B cell (primary cell): ENCODE measurements at regions not wholly inside any gene's neighbourhood (a gene's known extent, or its start where the extent isn't known, plus 50 kb on each side); places are given as distances from the start of the nearest gene placed in this dataset.

Source experiments
- EZH2 ChIP-seq: IDR thresholded peaks from 2 replicates; pipeline ENCODE4 v1.6.1; 2012; ENCODE audit warnings: borderline replicate concordance, low read depth, mild to moderate bottlenecking, moderate library complexity, low read length; ENCODE audit not compliant: insufficient read depth, poor library complexity, severe bottlenecking
- TF ChIP-seq, protein P1 (sequence below): fragments of 200-600 bp; IDR thresholded peaks from one replicate; pipeline ENCODE4 v1.8.0; 2022; ENCODE audit warnings: antibody characterized with exemption, mild to moderate bottlenecking

DNA sequence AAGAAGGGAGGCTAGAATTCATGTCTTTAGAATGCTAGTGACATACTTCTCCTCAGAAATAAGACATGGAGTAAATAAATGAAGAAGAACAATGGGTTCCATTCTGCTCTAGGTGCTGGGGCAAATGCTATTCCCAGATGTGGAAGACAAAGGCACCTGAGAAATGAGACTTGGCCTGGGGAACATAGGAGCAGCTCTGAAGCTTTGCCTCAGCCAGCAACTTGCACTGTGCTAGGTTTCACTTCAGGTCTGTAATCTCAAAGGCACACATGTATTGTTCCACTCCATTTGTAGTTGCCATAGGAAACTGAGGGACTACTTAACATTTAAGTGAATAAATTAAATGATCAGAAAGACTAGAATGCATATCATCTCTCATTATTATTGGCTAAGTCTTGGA lies 538.9 kb upstream of the REG3G start:
- TF ChIP-seq, protein P1, sequence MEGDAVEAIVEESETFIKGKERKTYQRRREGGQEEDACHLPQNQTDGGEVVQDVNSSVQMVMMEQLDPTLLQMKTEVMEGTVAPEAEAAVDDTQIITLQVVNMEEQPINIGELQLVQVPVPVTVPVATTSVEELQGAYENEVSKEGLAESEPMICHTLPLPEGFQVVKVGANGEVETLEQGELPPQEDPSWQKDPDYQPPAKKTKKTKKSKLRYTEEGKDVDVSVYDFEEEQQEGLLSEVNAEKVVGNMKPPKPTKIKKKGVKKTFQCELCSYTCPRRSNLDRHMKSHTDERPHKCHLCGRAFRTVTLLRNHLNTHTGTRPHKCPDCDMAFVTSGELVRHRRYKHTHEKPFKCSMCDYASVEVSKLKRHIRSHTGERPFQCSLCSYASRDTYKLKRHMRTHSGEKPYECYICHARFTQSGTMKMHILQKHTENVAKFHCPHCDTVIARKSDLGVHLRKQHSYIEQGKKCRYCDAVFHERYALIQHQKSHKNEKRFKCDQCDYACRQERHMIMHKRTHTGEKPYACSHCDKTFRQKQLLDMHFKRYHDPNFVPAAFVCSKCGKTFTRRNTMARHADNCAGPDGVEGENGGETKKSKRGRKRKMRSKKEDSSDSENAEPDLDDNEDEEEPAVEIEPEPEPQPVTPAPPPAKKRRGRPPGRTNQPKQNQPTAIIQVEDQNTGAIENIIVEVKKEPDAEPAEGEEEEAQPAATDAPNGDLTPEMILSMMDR: no peak
- TF ChIP-seq EZH2: no peak
